Keratinocyte (primary cell): ENCODE measurements at regions not wholly inside any gene's neighbourhood (a gene's known extent, or its start where the extent isn't known, plus 50 kb on each side); places are given as distances from the start of the nearest gene placed in this dataset.

Source experiments
- DNase-seq: peaks from one replicate; pipeline ENCODE4 v3.0.0-alpha.2; 2011; ENCODE audit warnings: low read depth, missing footprints, low spot score
- FAIRE-seq: peaks from 2 replicates; lab custom pipeline; 2011; peaks lifted over from hg19 to GRCh38; lab: Jason Lieb, UNC
- H2AFZ ChIP-seq: 2 replicates; pipeline ENCODE4 v1.6.0; 2012; ENCODE audit warnings: low read length, control low read depth, inconsistent platforms; ENCODE audit not compliant: control insufficient read depth
- H3K27ac ChIP-seq: 2 replicates; pipeline ENCODE4 v1.5.1; 2011; ENCODE audit warnings: low read length; ENCODE audit not compliant: control insufficient read depth, insufficient read depth
- H3K27me3 ChIP-seq: 3 replicates; pipeline ENCODE4 v1.6.0; 2011; ENCODE audit warnings: low read length; ENCODE audit not compliant: control insufficient read depth, insufficient read depth; ENCODE audit errors: extremely low read depth
- H3K36me3 ChIP-seq, 2 experiments: 2 replicates in 1 of 2; 3 replicates in 1 of 2; pipeline ENCODE4 v1.5.1; 2011; ENCODE audit warnings: low read length in 2 of 2, mild to moderate bottlenecking in 1 of 2; ENCODE audit not compliant: control insufficient read depth in 2 of 2, insufficient read depth in 2 of 2; ENCODE audit errors: extremely low read depth in 1 of 2
- H3K4me1 ChIP-seq: 3 replicates; pipeline ENCODE4 v1.5.1; 2011; ENCODE audit warnings: low read length; ENCODE audit not compliant: control insufficient read depth, insufficient read depth; ENCODE audit errors: extremely low read depth
- H3K4me2 ChIP-seq: 3 replicates; pipeline ENCODE4 v1.6.0; 2011; ENCODE audit warnings: low read depth, low read length; ENCODE audit not compliant: control insufficient read depth, insufficient read depth; ENCODE audit errors: extremely low read depth
- H3K4me3 ChIP-seq, 3 experiments: fragments of 200-600 bp in 1 of 3; sonication (generic) in 1 of 3; 2 replicates in 2 of 3; 3 replicates in 1 of 3; pipeline ENCODE4 v1.5.1; 2011 to 2016; ENCODE audit warnings: low read length in 3 of 3, mild to moderate bottlenecking in 3 of 3, control low read depth in 2 of 3, inconsistent platforms in 1 of 3, low read depth in 1 of 3, mixed read lengths in 1 of 3, mixed run types in 1 of 3, moderate library complexity in 1 of 3; ENCODE audit not compliant: control insufficient read depth in 2 of 3, insufficient read depth in 2 of 3; ENCODE audit errors: extremely low read depth in 1 of 3
- H3K79me2 ChIP-seq: 2 replicates; pipeline ENCODE4 v1.6.0; 2012; ENCODE audit warnings: low read length; ENCODE audit not compliant: control insufficient read depth, insufficient read depth
- H3K9ac ChIP-seq: 3 replicates; pipeline ENCODE4 v1.6.0; 2011; ENCODE audit warnings: low read length; ENCODE audit not compliant: control insufficient read depth, insufficient read depth; ENCODE audit errors: extremely low read depth
- H3K9me1 ChIP-seq: 3 replicates; pipeline ENCODE4 v1.6.0; 2011; ENCODE audit warnings: low read length; ENCODE audit not compliant: control insufficient read depth, insufficient read depth; ENCODE audit errors: extremely low read depth
- H3K9me3 ChIP-seq: 2 replicates; pipeline ENCODE4 v1.5.1; 2012; ENCODE audit warnings: low read depth, low read length; ENCODE audit not compliant: control insufficient read depth
- H4K20me1 ChIP-seq: 3 replicates; pipeline ENCODE4 v1.6.0; 2011; ENCODE audit warnings: low read length; ENCODE audit not compliant: control insufficient read depth, insufficient read depth; ENCODE audit errors: extremely low read depth
- EZH2 ChIP-seq: IDR thresholded peaks from one replicate; pipeline ENCODE4 v1.6.1; 2012; ENCODE audit warnings: inconsistent platforms, mild to moderate bottlenecking, low read length, moderate library complexity
- dilution Hi-C: fragments of 300-500 bp; cut with MboI; formaldehyde crosslinking; loops from one replicate; pipeline ENCODE4 v1.7.0; 2020; ENCODE audit warnings: low sequenced_read_pairs; ENCODE audit not compliant: extremely low pct_ligation_motif_present
- TF ChIP-seq, protein P1 (sequence below), 3 experiments: IDR thresholded peaks in 1 of 3; conservative IDR thresholded peaks in 1 of 3; optimal IDR thresholded peaks in 1 of 3; 2 replicates in 2 of 3; 3 replicates in 1 of 3; pipeline versions ENCODE3 to v1.5.1; 2011; ENCODE audit warnings: low read length in 3 of 3, mild to moderate bottlenecking in 3 of 3, moderate library complexity in 2 of 3, control low read depth in 1 of 3, inconsistent platforms in 1 of 3; ENCODE audit not compliant: insufficient read depth in 2 of 3; ENCODE audit errors: extremely low read depth in 1 of 3

DNA sequence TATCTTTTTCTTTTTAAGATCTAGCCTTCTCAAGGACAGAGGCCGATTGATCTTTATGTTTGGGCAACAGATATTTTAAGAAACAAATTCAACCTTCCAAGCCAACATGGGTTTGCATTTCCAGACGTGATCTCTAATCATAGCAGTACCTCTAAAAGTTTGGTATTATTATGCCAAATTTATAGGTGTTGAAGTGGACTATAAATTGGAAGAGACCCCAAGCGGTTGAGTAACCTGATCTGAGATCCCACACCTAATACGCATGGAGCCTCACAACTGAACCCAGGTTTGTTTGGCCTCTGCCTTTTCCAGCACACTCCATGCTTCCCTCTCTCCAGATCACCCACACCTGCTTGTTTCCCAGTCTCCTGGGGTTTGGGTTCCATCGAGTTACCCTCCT, 116.5 kb downstream of the DDX1 start:
- Histone ChIP-seq H4K20me1 (no peaks in the 10 kb centered on the region), H3K4me3 (no peak overlapping the region), H3K9me1 (no peaks in the 10 kb centered on the region), H3K9ac (no peak overlapping the region), H3K4me2 (no peak overlapping the region), H2AFZ (no peak overlapping the region), H3K9me3 (no peaks in the 10 kb centered on the region), H3K27ac (no peak overlapping the region), H3K79me2 (no peaks in the 10 kb centered on the region), H3K36me3 (no peaks in the 10 kb centered on the region), H3K4me1 (no peaks in the 10 kb centered on the region), H3K27me3 (no peaks in the 10 kb centered on the region)
- FAIRE-seq: no peak
- TF ChIP-seq, protein P1, sequence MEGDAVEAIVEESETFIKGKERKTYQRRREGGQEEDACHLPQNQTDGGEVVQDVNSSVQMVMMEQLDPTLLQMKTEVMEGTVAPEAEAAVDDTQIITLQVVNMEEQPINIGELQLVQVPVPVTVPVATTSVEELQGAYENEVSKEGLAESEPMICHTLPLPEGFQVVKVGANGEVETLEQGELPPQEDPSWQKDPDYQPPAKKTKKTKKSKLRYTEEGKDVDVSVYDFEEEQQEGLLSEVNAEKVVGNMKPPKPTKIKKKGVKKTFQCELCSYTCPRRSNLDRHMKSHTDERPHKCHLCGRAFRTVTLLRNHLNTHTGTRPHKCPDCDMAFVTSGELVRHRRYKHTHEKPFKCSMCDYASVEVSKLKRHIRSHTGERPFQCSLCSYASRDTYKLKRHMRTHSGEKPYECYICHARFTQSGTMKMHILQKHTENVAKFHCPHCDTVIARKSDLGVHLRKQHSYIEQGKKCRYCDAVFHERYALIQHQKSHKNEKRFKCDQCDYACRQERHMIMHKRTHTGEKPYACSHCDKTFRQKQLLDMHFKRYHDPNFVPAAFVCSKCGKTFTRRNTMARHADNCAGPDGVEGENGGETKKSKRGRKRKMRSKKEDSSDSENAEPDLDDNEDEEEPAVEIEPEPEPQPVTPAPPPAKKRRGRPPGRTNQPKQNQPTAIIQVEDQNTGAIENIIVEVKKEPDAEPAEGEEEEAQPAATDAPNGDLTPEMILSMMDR (optimal IDR thresholded peaks at IDR 0.05 in 1 of 3, IDR thresholded peaks at IDR 0.05 in 1 of 3, conservative IDR thresholded peaks at IDR 0.05 in 1 of 3; ENCODE audit: extremely low read depth in 1 of 3, insufficient read depth in 2 of 3, low read length in 3 of 3): no peak
- no peak for TF ChIP-seq EZH2
- no peak for DNase-seq
- dilution Hi-C loops: no loop called here

DNA sequence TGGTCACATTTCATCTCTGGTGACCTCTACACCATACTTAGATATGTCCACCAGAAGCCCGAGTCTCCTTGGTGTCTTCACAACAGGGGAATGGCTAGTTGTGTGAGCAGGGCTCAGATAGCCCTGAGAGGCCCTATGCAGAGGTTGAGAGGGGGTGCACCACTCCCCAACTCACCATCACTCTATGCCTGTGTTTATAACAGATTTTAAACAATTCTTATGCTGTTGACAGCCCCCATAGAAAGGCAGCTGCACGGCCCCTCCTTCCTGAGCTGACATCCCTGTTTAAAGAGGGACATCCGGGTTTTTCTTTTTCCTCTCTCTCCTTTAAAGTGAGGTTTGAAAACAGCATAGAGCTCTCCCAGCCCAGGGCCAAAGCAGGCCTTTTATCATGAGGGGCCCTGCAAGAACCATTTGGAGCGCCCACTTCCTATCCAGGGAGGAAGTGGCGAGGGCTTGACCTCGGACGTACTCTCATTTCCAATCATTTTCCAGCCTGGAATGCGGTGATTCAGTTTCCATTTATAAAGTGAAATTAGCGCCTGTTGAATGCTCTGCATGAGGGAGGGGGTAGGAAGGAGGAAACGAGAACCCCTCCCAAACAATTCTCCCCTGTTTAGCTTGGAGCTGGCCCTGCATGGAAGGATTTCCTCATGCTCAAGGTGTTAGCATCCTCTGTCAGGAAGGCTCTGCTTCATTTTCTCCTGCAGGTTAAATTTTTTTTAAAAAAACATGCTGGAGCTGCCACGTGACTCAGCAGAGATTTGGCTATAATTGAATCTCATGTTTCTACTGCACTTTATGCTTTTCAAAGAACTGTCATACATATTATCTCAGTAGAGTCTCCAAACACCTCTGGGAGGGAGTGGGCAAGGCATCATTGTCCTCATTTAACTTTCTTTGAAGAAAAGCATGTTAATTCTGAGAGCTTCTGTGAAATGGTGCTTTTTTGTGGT, 117.5 kb downstream of the DDX1 start:
- H3K4me2 ChIP-seq: no peak overlapping the region
- dilution Hi-C loops: no loop called here
- H3K4me1 ChIP-seq: no peaks in the 10 kb centered on the region
- no peaks in the 10 kb centered on the region for H3K9me3 ChIP-seq
- no peak overlapping the region for H3K9ac ChIP-seq
- FAIRE-seq (no peak), DNase-seq (no peak)
- H3K4me3 ChIP-seq: no peak overlapping the region
- no peak overlapping the region for H2AFZ ChIP-seq
- no peaks in the 10 kb centered on the region for H3K79me2 ChIP-seq
- no peaks in the 10 kb centered on the region for H3K27me3 ChIP-seq
- H3K27ac ChIP-seq: no peak overlapping the region
- TF ChIP-seq EZH2: no peak
- TF ChIP-seq, protein P1 (optimal IDR thresholded peaks at IDR 0.05 in 1 of 3, IDR thresholded peaks at IDR 0.05 in 1 of 3, conservative IDR thresholded peaks at IDR 0.05 in 1 of 3; ENCODE audit: extremely low read depth in 1 of 3, insufficient read depth in 2 of 3, low read length in 3 of 3): no peak
- no peaks in the 10 kb centered on the region for H3K9me1 ChIP-seq
- no peaks in the 10 kb centered on the region for H4K20me1 ChIP-seq
- H3K36me3 ChIP-seq: no peaks in the 10 kb centered on the region
